SJSA1 (cell line): ENCODE measurements at regions not wholly inside any gene's neighbourhood (a gene's known extent, or its start where the extent isn't known, plus 50 kb on each side); places are given as distances from the start of the nearest gene placed in this dataset.
"Not testable (repeated sequence)": the region's sequence is repeated elsewhere in the genome, so short reads cannot be mapped to it uniquely, and the experiment has no call there.

ENCODE experiments used
- DNase-seq, 2 experiments: peaks; one replicate each; pipeline ENCODE4 v3.0.0-alpha.2; 2015 to 2020; ENCODE audit warnings: low spot score in 2 of 2, low read depth in 1 of 2
- H3K27ac ChIP-seq: fragments of 250-450 bp; sonication (Bioruptor Pico); 2 replicates; pipeline ENCODE4 v1.5.1; 2020; ENCODE audit warnings: mild to moderate bottlenecking, moderate library complexity
- H3K27me3 ChIP-seq: fragments of 250-450 bp; sonication (Bioruptor Pico); replicated peaks from 2 replicates; pipeline ENCODE4 v1.5.1; 2020; ENCODE audit warnings: mild to moderate bottlenecking, moderate library complexity
- H3K36me3 ChIP-seq: fragments of 250-450 bp; sonication (Bioruptor Pico); 2 replicates; pipeline ENCODE4 v1.5.1; 2020; ENCODE audit warnings: mild to moderate bottlenecking
- H3K4me1 ChIP-seq: fragments of 250-450 bp; sonication (Bioruptor Pico); replicated peaks from 2 replicates; pipeline ENCODE4 v1.6.1; 2021; ENCODE audit warnings: mild to moderate bottlenecking
- H3K4me3 ChIP-seq: fragments of 250-450 bp; sonication (Bioruptor Pico); 2 replicates; pipeline ENCODE4 v1.5.1; 2020; ENCODE audit warnings: mild to moderate bottlenecking
- H3K9me3 ChIP-seq: fragments of 250-450 bp; sonication (Bioruptor Pico); replicated peaks from 2 replicates; pipeline ENCODE4 v1.5.1; 2020; ENCODE audit warnings: mild to moderate bottlenecking

DNA sequence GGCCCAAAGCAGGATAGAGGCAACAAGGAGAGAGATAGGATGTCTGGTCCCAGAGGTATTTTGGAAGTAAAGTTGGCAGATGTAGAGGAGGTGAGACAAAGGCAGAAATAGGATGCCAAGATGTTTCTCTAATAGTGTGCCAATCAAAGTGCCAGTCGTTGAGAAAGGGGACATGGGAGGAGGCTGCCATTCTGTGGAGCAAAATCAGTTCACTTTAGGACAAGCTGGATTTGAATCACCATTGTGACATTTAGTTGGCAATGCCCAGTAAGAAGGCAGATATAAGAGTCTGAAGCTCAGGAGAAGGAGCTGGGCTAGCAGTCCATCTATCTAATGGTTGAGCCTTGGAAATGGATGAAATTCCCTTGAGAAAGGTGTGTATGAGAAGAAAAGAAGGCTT is 53.8 kb downstream of the ADRB2 start:
- H3K27me3 ChIP-seq = no peaks in the 10 kb centered on the region
- no peak for DNase-seq
- no peaks in the 10 kb centered on the region for H3K36me3 ChIP-seq
- no peaks in the 10 kb centered on the region for H3K9me3 ChIP-seq
- no peak overlapping the region for H3K4me3 ChIP-seq
- no peak overlapping the region for H3K27ac ChIP-seq
- H3K4me1 ChIP-seq = peaks cover 4% of the 10 kb centered on the region

DNA sequence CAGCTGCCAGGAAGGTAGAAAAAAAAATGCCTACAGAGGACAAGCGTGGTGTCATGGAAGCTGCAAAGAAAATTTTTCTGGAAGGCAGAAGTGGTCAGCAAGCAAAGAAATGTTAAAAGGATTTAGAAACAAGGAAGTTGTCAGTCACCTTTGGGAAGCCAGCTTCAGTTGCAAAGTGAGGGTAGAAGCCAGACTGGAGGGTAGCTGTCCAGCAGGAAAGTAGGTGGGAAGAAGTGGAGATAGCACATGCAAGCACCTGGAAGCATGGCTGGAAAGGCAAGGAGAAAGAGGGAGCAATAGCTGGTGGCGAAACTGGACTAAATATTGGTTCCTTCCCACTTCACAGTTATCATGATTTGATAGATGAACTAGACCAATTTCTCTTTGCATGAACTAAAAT is 54.3 kb downstream of the ADRB2 start:
- no peaks in the 10 kb centered on the region for H3K27me3 ChIP-seq
- DNase-seq = no peak
- no peaks in the 10 kb centered on the region for H3K36me3 ChIP-seq
- no peaks in the 10 kb centered on the region for H3K9me3 ChIP-seq
- no peaks in the 10 kb centered on the region; the same call in 1 of the 2 replicates for H3K4me1 ChIP-seq
- H3K4me3 ChIP-seq = no peak overlapping the region
- no peak overlapping the region for H3K27ac ChIP-seq

DNA sequence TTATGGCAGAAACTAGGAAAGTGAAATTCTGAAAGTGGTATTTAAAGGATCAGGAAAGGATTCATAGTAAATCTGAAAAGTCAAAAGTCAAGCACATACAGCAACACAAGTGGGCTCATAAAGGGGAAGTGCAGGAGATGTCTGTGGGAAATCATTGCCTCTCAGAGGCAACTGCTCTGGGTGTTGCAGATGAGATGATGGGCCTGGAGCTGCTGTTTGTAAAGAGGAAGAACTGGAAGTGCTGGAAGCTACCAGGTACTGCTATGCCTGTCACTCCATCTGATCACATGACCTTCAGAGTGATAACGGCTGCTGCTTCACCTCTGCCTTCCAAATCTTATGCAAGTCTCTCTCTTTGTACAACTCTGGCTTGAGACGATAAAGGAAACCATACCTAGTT is 55.9 kb downstream of the ADRB2 start:
- Histone ChIP-seq H3K27me3 (no peaks in the 10 kb centered on the region), H3K27ac (no peak overlapping the region), H3K4me1 (no peaks in the 10 kb centered on the region), H3K36me3 (no peaks in the 10 kb centered on the region), H3K4me3 (no peak overlapping the region), H3K9me3 (no peaks in the 10 kb centered on the region)
- DNase-seq = no peak

DNA sequence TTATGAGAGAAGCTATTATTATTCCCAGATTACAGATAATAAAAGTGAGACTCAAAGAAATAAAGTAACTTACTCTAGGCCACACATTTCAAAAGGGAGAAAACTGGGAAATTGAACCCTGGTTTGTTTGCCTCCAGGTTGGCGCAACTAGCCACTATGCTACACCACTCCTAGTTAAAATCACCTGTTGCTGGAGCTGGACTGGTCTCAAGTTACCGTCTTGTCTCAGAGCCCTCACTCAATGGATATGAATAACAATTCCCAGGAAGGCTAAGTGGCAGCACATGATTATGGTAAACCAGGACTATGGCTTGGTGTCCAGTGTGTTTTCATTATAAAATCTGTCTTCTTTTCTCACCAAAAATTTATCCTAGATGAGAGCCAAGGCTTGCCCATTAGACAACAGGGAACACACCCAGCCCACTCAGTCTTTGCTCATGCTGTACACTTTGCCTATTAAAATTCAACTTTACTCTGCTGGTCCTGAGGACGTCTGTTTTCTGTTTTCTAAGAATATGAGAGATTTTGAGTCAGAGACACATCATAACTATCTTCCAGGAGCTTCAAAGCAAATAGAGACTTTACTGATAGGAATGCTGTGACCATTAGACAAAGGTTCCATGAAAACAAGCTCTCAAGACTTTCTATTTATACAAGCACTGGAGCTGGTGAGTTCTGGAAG is 58.1 kb downstream of the ADRB2 start:
- H3K36me3 ChIP-seq = no peaks in the 10 kb centered on the region
- H3K27me3 ChIP-seq = no peaks in the 10 kb centered on the region
- no peak for DNase-seq
- H3K4me1 ChIP-seq = no peaks in the 10 kb centered on the region
- no peak overlapping the region for H3K4me3 ChIP-seq
- no peaks in the 10 kb centered on the region for H3K9me3 ChIP-seq
- H3K27ac ChIP-seq = no peak overlapping the region

DNA sequence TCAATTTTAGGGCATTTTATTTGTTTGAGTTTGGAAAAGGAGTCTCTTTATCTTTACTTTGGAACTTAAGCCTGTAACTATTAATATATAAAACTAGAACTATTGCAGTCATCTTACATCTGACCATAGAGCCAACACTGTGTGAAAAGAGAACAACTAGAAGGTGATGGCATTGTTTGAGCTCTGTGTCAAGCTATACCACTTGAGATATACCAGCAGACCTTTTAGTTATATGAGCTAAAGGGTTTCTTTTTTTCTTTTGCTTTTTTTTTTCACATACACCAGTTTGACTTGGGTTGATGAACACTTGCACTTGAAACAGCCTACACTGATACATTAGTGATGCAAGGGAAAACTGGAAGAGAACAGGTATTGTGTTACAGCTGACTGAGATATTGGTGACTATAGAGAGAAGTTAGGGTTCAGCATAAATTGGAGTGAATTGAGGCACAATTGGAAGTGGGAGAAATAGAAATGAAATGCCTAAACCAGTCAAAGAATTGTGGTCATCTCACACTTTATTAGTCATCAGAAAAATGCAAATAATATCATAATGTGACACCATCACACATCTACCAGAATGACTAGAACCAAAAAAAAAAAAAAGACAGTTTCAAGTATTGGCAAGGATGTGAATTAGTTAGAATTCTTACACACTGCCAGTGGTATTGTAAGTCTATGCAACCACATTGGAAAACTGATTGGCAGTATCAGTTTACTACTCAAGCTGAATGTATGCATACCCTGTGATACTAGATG is 60.9 kb downstream of the ADRB2 start:
- Histone ChIP-seq H3K27ac (no peak overlapping the region), H3K36me3 (no peaks in the 10 kb centered on the region), H3K9me3 (no peaks in the 10 kb centered on the region), H3K4me3 (no peak overlapping the region), H3K4me1 (no peaks in the 10 kb centered on the region), H3K27me3 (no peaks in the 10 kb centered on the region)
- no peak for DNase-seq

DNA sequence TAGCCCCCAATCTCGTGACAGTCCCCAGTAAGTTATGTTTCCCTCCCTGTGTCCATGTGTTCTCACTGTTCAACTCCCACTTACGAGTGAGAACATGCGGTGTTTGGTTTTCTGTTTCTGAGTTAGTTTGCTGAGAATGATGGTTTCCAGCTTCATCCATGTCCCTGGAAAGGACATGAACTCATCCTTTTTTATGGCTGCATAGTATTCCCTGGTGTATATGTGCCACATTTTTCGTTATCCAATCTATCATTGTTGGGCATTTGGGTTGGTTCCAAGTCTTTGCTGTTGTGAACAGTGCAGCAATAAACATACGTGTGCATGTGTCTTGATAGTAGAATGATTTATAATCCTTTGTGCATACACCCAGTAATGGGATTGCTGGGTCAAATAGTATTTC is 63.5 kb downstream of the ADRB2 start:
- H3K27ac ChIP-seq, H3K9me3 ChIP-seq, H3K4me1 ChIP-seq, H3K27me3 ChIP-seq, H3K4me3 ChIP-seq, H3K36me3 ChIP-seq, DNase-seq: not testable (repeated sequence)

DNA sequence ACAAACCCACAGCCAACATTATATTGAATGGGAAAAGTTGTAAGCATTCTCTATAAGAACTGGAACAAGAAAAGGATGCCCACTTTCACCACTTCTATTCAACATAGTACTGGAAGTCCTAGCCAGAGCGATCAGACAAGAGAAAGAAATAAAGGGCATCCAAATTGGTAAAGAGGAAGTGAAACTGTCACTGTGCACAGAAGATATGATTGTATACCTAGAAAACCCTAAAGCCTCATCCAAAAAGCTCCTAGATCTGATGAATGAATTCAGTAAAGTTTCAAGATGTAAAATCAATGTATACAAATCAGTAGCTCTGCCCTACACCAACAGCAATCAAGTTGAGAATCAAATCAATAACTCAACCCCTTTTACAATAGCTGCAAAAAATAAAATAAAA is 69.0 kb downstream of the ADRB2 start:
- H3K9me3 ChIP-seq, H3K36me3 ChIP-seq, DNase-seq, H3K27me3 ChIP-seq, H3K27ac ChIP-seq, H3K4me3 ChIP-seq, H3K4me1 ChIP-seq: not testable (repeated sequence)

DNA sequence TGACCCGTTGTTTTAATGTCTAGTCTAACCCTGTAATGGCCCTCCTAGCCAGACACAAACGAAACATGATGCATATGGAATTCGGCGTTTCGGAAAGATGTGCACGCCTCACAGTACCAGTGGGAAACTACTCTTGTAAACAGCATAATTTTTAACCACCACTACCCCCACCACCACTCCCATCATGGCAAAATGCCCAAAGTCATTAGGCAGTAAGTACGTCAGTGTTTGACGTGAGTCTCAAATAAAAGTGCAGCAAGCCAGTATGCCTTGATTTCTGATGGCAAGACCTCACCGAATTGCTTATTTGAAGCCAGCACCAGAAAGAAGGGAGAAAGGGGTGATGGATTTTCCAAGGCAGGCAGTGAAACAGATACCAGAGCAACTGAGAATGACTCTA is 71.4 kb downstream of the ADRB2 start:
- H3K36me3 ChIP-seq = no peaks in the 10 kb centered on the region
- H3K9me3 ChIP-seq = 0 out of 2 replicates have a peak, but pooled peaks cover 2% of the 10 kb centered on the region
- DNase-seq = no peak
- H3K27ac ChIP-seq = no peak overlapping the region
- no peaks in the 10 kb centered on the region for H3K27me3 ChIP-seq
- no peak overlapping the region for H3K4me3 ChIP-seq
- H3K4me1 ChIP-seq = no peaks in the 10 kb centered on the region

DNA sequence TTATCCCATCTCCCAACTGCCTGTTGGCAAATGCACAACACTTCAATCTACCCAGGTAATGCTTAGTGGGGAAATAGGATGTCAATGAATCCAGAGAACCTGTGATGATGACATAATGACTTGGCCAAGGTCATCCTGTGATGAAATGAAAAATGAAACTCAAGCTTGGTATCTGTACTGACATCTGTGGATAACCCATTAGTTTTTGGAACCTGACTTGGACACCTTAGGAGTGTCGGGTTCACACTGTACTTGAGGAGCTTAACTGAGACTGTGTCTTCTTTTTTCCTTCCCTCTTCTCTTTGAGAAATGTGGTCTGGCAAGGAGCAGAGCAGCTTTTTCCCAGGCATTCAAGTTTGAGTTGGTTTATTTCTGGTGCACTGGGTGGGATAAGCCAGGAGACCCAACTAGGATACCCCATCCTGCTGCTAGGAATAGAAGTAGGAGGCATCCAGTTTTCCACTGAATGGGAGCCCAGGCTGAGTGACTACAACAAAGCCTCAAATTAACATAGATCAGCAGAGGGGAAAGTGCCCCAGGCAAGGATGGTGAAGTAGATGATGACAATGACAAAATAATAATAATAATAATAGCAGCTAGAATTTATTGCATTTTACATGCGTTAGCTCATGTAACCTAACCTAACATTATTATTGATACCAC is 72.1 kb downstream of the ADRB2 start:
- no peak overlapping the region for H3K27ac ChIP-seq
- DNase-seq = no peak
- H3K4me3 ChIP-seq = no peak overlapping the region
- H3K9me3 ChIP-seq = 0 out of 2 replicates have a peak, but pooled peaks cover under 1% of the 10 kb centered on the region
- H3K36me3 ChIP-seq = no peaks in the 10 kb centered on the region
- no peaks in the 10 kb centered on the region for H3K27me3 ChIP-seq
- H3K4me1 ChIP-seq = no peaks in the 10 kb centered on the region

GRCh38 chr5:148899993-148900392 is 73.6 kb downstream of the ADRB2 start:
- no peak overlapping the region for H3K4me3 ChIP-seq
- no peak for DNase-seq

DNA sequence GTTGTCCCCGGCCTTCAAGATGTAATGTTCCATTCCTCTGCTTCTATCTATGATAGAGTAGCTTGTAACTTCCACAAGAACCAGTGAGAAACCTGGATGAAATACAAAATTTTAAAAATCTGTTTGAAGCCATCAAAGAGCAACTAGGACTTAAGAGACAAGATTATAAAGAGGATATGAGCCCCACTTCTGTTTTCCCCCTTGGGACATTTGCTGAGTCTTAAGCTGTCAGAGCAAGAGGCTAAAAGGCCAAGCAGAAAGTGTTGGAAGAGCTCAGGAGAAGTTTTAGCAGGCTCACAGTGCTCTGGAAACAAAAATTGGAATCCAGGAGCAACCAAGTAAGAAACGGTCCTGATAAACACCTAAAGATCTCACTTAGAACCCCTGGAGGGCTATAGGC is 76.1 kb downstream of the ADRB2 start:
- no peak overlapping the region for H3K27ac ChIP-seq
- H3K9me3 ChIP-seq = no peaks in the 10 kb centered on the region
- no peaks in the 10 kb centered on the region for H3K4me1 ChIP-seq
- no peak overlapping the region for H3K4me3 ChIP-seq
- no peak for DNase-seq
- H3K27me3 ChIP-seq = no peaks in the 10 kb centered on the region
- no peaks in the 10 kb centered on the region for H3K36me3 ChIP-seq

More at GRCh38 chr5:148899993-148900392, 73.6 kb downstream of the ADRB2 start:
- Histone ChIP-seq H3K9me3 (no peaks in the 10 kb centered on the region), H3K27me3 (no peaks in the 10 kb centered on the region), H3K4me1 (no peaks in the 10 kb centered on the region), H3K36me3 (no peaks in the 10 kb centered on the region), H3K27ac (no peak overlapping the region)

DNA sequence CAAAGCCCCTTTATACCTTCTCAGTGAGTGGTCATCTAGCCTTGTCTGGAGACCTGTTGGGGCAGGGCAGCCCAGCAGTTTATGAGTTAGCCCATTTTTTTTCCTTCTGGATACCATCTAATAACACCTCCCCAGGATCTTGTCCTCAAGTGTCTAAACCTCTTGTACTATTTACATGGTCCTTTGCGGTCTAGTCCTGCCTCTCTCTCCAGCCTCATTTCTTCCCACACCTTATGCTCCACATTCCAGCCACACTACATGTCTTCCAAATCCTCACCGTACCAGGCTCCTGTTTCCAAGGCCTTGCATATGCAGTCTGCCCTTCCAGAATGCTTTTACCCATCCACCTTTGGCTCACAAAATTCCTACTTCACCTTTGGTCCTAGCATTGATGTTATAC is 77.2 kb downstream of the ADRB2 start:
- no peak overlapping the region for H3K4me3 ChIP-seq
- no peak for DNase-seq
- no peaks in the 10 kb centered on the region for H3K27me3 ChIP-seq
- H3K9me3 ChIP-seq = no peaks in the 10 kb centered on the region
- H3K4me1 ChIP-seq = peaks cover 8% of the 10 kb centered on the region
- no peak overlapping the region for H3K27ac ChIP-seq
- H3K36me3 ChIP-seq = no peaks in the 10 kb centered on the region

DNA sequence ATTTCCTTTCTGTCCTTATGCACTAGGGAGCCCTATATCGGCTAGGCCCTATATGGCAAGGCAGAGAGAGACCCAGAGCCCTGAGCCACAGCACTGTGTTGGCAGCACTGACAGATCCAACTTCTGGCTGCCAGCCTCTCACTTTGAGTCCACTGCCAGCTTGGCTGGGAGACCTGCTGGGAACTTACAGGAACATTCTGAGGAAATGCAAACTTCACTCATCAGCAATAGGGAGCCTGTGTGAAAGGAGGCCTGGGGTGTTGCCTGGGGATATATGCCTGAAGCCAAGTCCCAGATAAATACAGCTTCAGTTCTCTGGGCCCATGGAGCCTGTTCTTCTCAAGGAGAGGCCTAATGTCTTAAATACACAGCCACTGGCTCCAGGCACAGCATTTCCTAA is 78.0 kb downstream of the ADRB2 start:
- Histone ChIP-seq H3K36me3 (no peaks in the 10 kb centered on the region), H3K9me3 (no peaks in the 10 kb centered on the region), H3K4me3 (no peak overlapping the region), H3K27ac (no peak overlapping the region), H3K4me1 (peaks cover 16% of the 10 kb centered on the region), H3K27me3 (no peaks in the 10 kb centered on the region)
- no peak for DNase-seq

- Histone ChIP-seq H3K27me3 (no peaks in the 10 kb centered on the region), H3K4me3 (no peak overlapping the region), H3K36me3 (no peaks in the 10 kb centered on the region), H3K4me1 (peaks cover 27% of the 10 kb centered on the region), H3K27ac (no peak overlapping the region), H3K9me3 (no peaks in the 10 kb centered on the region)
- no peak for DNase-seq
Observed at GRCh38 chr5:148905541-148905940, 79.1 kb downstream of the ADRB2 start.
